ENCODE measurements at regions not wholly inside any gene's neighbourhood (a gene's known extent, or its start where the extent isn't known, plus 50 kb on each side); places are given as distances from the start of the nearest gene placed in this dataset.

DNA sequence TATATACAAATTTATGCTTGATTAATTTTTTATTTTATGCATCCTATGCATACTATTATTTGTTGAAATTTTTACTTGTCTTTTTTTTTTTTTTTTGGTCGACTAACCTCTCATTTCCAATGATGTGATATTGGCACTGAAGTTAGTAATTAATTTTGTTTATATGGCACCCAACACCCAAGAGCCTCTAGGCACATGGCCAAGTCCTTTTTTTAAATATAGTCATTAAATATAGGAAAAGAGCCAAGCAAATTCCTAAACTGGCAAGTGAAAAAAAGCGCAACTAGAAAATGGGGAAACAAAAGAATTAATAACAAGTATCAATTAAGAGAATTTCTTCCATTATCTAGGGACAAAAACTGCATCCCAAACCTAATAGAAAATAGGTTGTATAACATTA lies 85.5 kb upstream of the HS3ST5 start:
- Histone ChIP-seq H3K4me3 (ENCODE audit: low read depth, low read length) (no peak overlapping the region), H3K27me3 (ENCODE audit: control insufficient read depth, insufficient read depth, low read length) (no peaks in the 10 kb centered on the region), H3K36me3 (ENCODE audit: control insufficient read depth, insufficient read depth, low read length) (no peaks in the 10 kb centered on the region)
- DNase-seq (ENCODE audit: low read depth) = no peak
- POLR2A ChIA-PET = no interaction called here
- CTCF ChIA-PET = no interaction called here
- TF ChIP-seq, protein P1, sequence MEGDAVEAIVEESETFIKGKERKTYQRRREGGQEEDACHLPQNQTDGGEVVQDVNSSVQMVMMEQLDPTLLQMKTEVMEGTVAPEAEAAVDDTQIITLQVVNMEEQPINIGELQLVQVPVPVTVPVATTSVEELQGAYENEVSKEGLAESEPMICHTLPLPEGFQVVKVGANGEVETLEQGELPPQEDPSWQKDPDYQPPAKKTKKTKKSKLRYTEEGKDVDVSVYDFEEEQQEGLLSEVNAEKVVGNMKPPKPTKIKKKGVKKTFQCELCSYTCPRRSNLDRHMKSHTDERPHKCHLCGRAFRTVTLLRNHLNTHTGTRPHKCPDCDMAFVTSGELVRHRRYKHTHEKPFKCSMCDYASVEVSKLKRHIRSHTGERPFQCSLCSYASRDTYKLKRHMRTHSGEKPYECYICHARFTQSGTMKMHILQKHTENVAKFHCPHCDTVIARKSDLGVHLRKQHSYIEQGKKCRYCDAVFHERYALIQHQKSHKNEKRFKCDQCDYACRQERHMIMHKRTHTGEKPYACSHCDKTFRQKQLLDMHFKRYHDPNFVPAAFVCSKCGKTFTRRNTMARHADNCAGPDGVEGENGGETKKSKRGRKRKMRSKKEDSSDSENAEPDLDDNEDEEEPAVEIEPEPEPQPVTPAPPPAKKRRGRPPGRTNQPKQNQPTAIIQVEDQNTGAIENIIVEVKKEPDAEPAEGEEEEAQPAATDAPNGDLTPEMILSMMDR (IDR thresholded peaks at IDR 0.05; ENCODE audit: insufficient read depth, low read depth, low read length) = no peak

DNA sequence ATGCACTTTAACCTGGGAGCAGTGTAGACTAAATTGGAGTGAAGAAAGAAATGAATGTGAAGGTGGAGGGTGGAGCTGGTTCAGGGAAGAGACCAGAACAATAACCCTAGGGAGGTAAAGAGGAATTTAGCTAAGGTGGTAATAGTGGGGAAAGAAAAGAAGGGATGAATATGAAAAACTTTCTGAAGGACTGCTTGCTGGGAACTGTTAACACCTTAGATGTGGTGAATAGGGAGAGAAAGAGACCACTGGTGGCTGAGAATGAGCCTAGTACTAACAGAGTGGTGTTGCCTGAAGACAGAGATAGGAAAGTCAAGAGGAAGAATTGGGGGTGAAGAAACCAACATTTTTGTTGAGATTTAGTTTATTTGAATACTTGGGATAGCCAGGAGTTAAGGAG lies 78.4 kb upstream of the HS3ST5 start:
- no peak for DNase-seq (ENCODE audit: low read depth)
- ChIA-PET POLR2A (no interaction called here), CTCF (no interaction called here)
- TF ChIP-seq, protein P1 (IDR thresholded peaks at IDR 0.05; ENCODE audit: insufficient read depth, low read depth, low read length) = no peak
- no peaks in the 10 kb centered on the region for H3K36me3 ChIP-seq (ENCODE audit: control insufficient read depth, insufficient read depth, low read length)
- H3K27me3 ChIP-seq (ENCODE audit: control insufficient read depth, insufficient read depth, low read length) = no peaks in the 10 kb centered on the region
- no peak overlapping the region for H3K4me3 ChIP-seq (ENCODE audit: low read depth, low read length)

DNA sequence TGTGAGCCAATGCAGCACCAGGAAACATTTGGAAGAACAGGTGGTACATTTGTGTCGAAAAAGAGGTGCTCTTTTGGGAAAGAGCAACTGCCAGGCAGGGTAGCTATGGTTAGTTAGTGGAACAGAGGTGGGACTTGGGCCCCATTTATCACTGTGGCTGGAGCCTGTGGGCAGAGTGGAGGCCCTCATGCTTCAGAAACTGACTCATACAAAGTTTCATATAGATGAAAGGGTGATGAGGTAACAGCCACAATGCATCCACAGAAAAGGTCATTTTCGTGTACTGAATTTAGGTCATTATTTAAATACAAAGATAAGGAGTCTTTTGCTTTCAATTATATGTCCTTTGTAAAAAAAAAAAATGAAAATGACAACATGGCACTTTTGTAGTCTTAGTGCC lies 76.4 kb upstream of the HS3ST5 start:
- CTCF ChIA-PET = no interaction called here
- TF ChIP-seq, protein P1 (IDR thresholded peaks at IDR 0.05; ENCODE audit: insufficient read depth, low read depth, low read length) = no peak
- POLR2A ChIA-PET = no interaction called here
- DNase-seq (ENCODE audit: low read depth) = no peak
- no peaks in the 10 kb centered on the region for H3K36me3 ChIP-seq (ENCODE audit: control insufficient read depth, insufficient read depth, low read length)
- H3K27me3 ChIP-seq (ENCODE audit: control insufficient read depth, insufficient read depth, low read length) = no peaks in the 10 kb centered on the region
- H3K4me3 ChIP-seq (ENCODE audit: low read depth, low read length) = no peak overlapping the region

DNA sequence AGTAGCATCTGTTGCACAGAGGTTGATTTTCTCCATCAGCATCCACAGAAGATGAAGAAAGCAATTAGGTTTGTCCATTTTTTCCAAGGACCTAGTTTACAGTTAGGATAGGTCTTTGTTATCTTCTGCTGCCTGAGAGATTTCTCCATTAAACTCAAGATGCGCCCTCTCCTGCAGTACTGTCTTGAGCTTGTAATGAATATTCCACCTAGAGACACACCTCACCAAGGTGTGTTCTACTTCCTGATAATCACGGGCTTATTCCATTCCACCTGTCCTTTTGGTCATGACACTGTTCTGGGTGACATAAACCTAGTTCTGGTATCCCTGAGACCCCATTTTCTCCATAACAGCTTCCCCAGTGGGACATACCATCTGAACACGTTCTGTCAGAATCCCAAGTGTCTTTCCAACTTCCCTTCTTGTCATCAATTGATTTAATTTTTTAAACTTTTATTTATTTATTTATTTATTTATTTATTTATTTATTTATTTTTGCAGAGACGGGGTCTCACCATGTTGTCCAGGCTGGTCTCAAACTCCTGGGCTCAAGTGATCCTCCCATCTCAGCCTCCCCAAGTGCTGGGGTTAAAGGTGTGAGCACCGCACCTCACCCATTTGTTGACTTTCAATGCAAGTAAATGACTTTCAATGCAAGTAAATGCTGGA lies 75.6 kb upstream of the HS3ST5 start:
- ChIA-PET POLR2A (no interaction called here), CTCF (no interaction called here)
- TF ChIP-seq, protein P1 (IDR thresholded peaks at IDR 0.05; ENCODE audit: insufficient read depth, low read depth, low read length) = no peak
- H3K27me3 ChIP-seq (ENCODE audit: control insufficient read depth, insufficient read depth, low read length) = no peaks in the 10 kb centered on the region
- DNase-seq (ENCODE audit: low read depth) = no peak
- no peaks in the 10 kb centered on the region for H3K36me3 ChIP-seq (ENCODE audit: control insufficient read depth, insufficient read depth, low read length)
- H3K4me3 ChIP-seq (ENCODE audit: low read depth, low read length) = no peak overlapping the region

DNA sequence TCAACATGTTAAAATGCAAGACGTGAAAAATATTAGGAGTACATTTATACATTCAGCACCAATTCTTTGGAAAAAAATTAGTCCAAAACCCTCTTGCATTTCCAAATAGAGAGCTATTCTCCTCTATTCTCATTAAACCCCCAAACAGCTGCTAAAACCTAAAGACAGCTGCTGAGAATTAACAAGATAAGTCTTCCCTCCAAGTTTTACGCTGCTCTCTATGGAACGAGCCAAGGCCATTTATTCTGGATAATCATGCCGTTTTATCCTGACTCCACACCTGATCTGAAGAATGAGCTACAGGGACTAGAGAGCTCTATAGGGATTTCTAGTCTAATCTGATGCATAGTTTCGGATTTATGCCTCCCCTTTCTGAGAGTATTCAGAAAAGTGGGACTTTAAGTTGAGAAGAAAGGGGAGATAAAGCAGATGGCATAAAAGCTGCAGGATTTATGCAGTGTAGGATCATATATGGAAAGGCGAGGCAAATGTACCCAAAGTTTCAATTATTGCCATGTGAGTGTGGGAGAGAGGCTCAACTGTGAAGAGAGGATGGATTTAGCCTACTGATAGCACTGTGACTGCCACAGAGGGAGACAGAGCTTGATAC lies 64.7 kb upstream of the HS3ST5 start:
- TF ChIP-seq, protein P1 (IDR thresholded peaks at IDR 0.05; ENCODE audit: insufficient read depth, low read depth, low read length) = no peak
- Histone ChIP-seq H3K4me3 (ENCODE audit: low read depth, low read length) (no peak overlapping the region), H3K36me3 (ENCODE audit: control insufficient read depth, insufficient read depth, low read length) (no peaks in the 10 kb centered on the region), H3K27me3 (ENCODE audit: control insufficient read depth, insufficient read depth, low read length) (no peaks in the 10 kb centered on the region)
- DNase-seq (ENCODE audit: low read depth) = no peak
- POLR2A ChIA-PET = no interaction called here
- CTCF ChIA-PET = no interaction called here
